SU-DHL-6 (cell line): ENCODE measurements at regions not wholly inside any gene's neighbourhood (a gene's known extent, or its start where the extent isn't known, plus 50 kb on each side); places are given as distances from the start of the nearest gene placed in this dataset.

Experiments used
- H2AFZ ChIP-seq: fragments of 200-600 bp; sonication (generic); 2 replicates; pipeline ENCODE4 v1.6.1; 2014; ENCODE audit warnings: low read depth, mild to moderate bottlenecking, moderate library complexity, mixed read lengths, antibody characterized with exemption, low read length; ENCODE audit not compliant: severe bottlenecking
- H3F3A ChIP-seq: fragments of 200-600 bp; shearing (Covaris generic); 2 replicates; pipeline ENCODE4 v1.6.0; 2016; ENCODE audit warnings: antibody characterized with exemption, mild to moderate bottlenecking; ENCODE audit not compliant: insufficient read depth
- H3K27ac ChIP-seq: fragments of 200-600 bp; sonication (generic); 2 replicates; pipeline ENCODE4 v1.5.1; 2016; ENCODE audit warnings: low read depth, mild to moderate bottlenecking, low read length, moderate library complexity, mixed read lengths
- H3K27me3 ChIP-seq: fragments of 200-600 bp; sonication (generic), shearing (Covaris generic); 2 replicates; pipeline ENCODE4 v1.6.0; 2014; ENCODE audit warnings: mild to moderate bottlenecking, low read length
- H3K36me3 ChIP-seq: fragments of 200-600 bp; sonication (generic); 2 replicates; pipeline ENCODE4 v1.6.1; 2014; ENCODE audit warnings: mild to moderate bottlenecking, low read length, mixed read lengths
- H3K4me2 ChIP-seq: fragments of 300-600, 200-600 bp; shearing (Covaris generic), sonication (generic); 2 replicates; pipeline ENCODE4 v1.6.0; 2014; ENCODE audit warnings: low read length, low read depth, mild to moderate bottlenecking; ENCODE audit not compliant: poor library complexity, severe bottlenecking
- H3K4me3 ChIP-seq: fragments of 200-600 bp; sonication (generic); 2 replicates; pipeline ENCODE4 v1.5.1; 2014; ENCODE audit warnings: antibody characterized with exemption, low read length, mild to moderate bottlenecking, mixed read lengths; ENCODE audit not compliant: insufficient read depth, poor library complexity, severe bottlenecking
- H3K79me2 ChIP-seq: fragments of 200-600 bp; sonication (generic); 2 replicates; pipeline ENCODE4 v1.6.1; 2014; ENCODE audit warnings: mild to moderate bottlenecking, low read length, moderate library complexity; ENCODE audit not compliant: insufficient read depth
- H3K9ac ChIP-seq: fragments of 200-600 bp; sonication (generic); 2 replicates; pipeline ENCODE4 v1.7.0; 2014; ENCODE audit warnings: mild to moderate bottlenecking, low read length
- H3K9me2 ChIP-seq: fragments of 200-600 bp; sonication (generic); replicated peaks from 2 replicates; pipeline ENCODE4 v1.6.1; 2014; ENCODE audit warnings: low read length; ENCODE audit not compliant: insufficient read depth
- H3K9me3 ChIP-seq: fragments of 200-600 bp; sonication (generic); 2 replicates; pipeline ENCODE4 v1.6.1; 2014; ENCODE audit warnings: low read length, mixed read lengths; ENCODE audit not compliant: insufficient read depth
- H4K20me1 ChIP-seq: fragments of 200-600 bp; sonication (generic); 2 replicates; pipeline ENCODE4 v1.6.1; 2014; ENCODE audit warnings: low read depth, mild to moderate bottlenecking, antibody characterized with exemption, low read length, moderate library complexity, mixed read lengths
- EZH2phosphoT487 ChIP-seq: fragments of 200-600 bp; sonication (generic), shearing (Covaris generic); conservative IDR thresholded peaks from 2 replicates; pipeline ENCODE4 v1.6.1; 2018; ENCODE audit warnings: mild to moderate bottlenecking, antibody characterized with exemption, low read length, moderate library complexity, mixed read lengths
- TF ChIP-seq, protein P1 (sequence below): fragments of 200-600 bp; sonication (generic); IDR thresholded peaks from one replicate; pipeline ENCODE4 v1.5.1; 2017; ENCODE audit warnings: antibody characterized with exemption, mild to moderate bottlenecking, low read length, moderate library complexity; ENCODE audit not compliant: insufficient read depth, poor library complexity, severe bottlenecking

GRCh38 chr3:160061525-160061924, 72.9 kb downstream of the IL12A start:
- Histone ChIP-seq H3K9me3 (no peaks in the 10 kb centered on the region), H3K36me3 (no peaks in the 10 kb centered on the region), H3K27ac (no peak overlapping the region), H3K9ac (no peak overlapping the region), H3K4me3 (no peak overlapping the region), H3K9me2 (no peaks in the 10 kb centered on the region), H4K20me1 (no peaks in the 10 kb centered on the region), H2AFZ (no peak overlapping the region), H3K79me2 (no peaks in the 10 kb centered on the region), H3F3A (no peaks in the 10 kb centered on the region), H3K27me3 (no peaks in the 10 kb centered on the region), H3K4me2 (no peak overlapping the region)
- no peak for TF ChIP-seq EZH2phosphoT487
- TF ChIP-seq, protein P1, sequence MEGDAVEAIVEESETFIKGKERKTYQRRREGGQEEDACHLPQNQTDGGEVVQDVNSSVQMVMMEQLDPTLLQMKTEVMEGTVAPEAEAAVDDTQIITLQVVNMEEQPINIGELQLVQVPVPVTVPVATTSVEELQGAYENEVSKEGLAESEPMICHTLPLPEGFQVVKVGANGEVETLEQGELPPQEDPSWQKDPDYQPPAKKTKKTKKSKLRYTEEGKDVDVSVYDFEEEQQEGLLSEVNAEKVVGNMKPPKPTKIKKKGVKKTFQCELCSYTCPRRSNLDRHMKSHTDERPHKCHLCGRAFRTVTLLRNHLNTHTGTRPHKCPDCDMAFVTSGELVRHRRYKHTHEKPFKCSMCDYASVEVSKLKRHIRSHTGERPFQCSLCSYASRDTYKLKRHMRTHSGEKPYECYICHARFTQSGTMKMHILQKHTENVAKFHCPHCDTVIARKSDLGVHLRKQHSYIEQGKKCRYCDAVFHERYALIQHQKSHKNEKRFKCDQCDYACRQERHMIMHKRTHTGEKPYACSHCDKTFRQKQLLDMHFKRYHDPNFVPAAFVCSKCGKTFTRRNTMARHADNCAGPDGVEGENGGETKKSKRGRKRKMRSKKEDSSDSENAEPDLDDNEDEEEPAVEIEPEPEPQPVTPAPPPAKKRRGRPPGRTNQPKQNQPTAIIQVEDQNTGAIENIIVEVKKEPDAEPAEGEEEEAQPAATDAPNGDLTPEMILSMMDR = no peak

DNA sequence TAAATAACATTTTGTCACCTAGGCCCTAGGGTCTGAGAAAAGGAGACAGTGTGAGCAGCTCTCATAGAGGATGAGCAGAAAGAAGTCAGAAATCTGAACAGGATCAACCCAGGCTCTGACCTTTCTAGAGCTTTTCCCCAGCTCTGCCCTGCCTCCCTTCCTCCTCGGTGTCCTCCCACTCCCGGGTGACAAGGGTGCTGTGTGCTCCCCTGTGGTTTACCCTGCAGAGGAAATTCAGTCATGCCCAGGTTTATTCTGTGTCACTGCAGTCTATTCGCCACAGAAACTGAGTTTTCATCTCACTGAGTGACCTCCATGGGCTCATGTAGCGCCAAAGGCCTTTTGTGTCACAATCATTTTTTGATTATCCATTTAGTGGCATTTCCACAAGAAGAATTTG, 76.6 kb downstream of the IL12A start:
- Histone ChIP-seq H3K4me2 (no peak overlapping the region), H3K36me3 (no peaks in the 10 kb centered on the region), H4K20me1 (no peaks in the 10 kb centered on the region), H3K9me3 (no peaks in the 10 kb centered on the region), H3K4me3 (no peak overlapping the region), H3F3A (no peaks in the 10 kb centered on the region), H2AFZ (no peak overlapping the region), H3K27ac (no peak overlapping the region), H3K27me3 (no peaks in the 10 kb centered on the region), H3K9ac (no peak overlapping the region), H3K79me2 (no peaks in the 10 kb centered on the region), H3K9me2 (no peaks in the 10 kb centered on the region)
- no peak for TF ChIP-seq EZH2phosphoT487
- TF ChIP-seq, protein P1 = no peak

- no peaks in the 10 kb centered on the region for H3F3A ChIP-seq
- H3K27me3 ChIP-seq = no peaks in the 10 kb centered on the region
- H3K4me2 ChIP-seq = no peak overlapping the region
- H3K9ac ChIP-seq = no peak overlapping the region
- no peak for TF ChIP-seq EZH2phosphoT487
- TF ChIP-seq, protein P1 = no peak
- H4K20me1 ChIP-seq = no peaks in the 10 kb centered on the region
- no peaks in the 10 kb centered on the region for H3K36me3 ChIP-seq
- no peaks in the 10 kb centered on the region for H3K9me3 ChIP-seq
- H3K4me3 ChIP-seq = no peak overlapping the region
- H3K79me2 ChIP-seq = no peaks in the 10 kb centered on the region
- no peaks in the 10 kb centered on the region for H3K9me2 ChIP-seq
- H2AFZ ChIP-seq = no peak overlapping the region
- H3K27ac ChIP-seq = no peak overlapping the region
Measured at GRCh38 chr3:160065786-160066185, 77.2 kb downstream of the IL12A start.

GRCh38 chr3:160069986-160070385, 81.4 kb downstream of the IL12A start:
- no peak overlapping the region for H3K4me3 ChIP-seq
- H3K27me3 ChIP-seq = no peaks in the 10 kb centered on the region
- no peak overlapping the region for H3K9ac ChIP-seq
- no peaks in the 10 kb centered on the region for H3F3A ChIP-seq
- H3K4me2 ChIP-seq = no peak overlapping the region
- no peaks in the 10 kb centered on the region for H3K9me2 ChIP-seq
- TF ChIP-seq, protein P1 = no peak
- no peak for TF ChIP-seq EZH2phosphoT487
- H2AFZ ChIP-seq = no peak overlapping the region
- no peaks in the 10 kb centered on the region for H3K79me2 ChIP-seq
- H4K20me1 ChIP-seq = no peaks in the 10 kb centered on the region
- H3K27ac ChIP-seq = no peak overlapping the region
- no peaks in the 10 kb centered on the region for H3K36me3 ChIP-seq
- no peaks in the 10 kb centered on the region for H3K9me3 ChIP-seq
